ENCODE measurements at regions not wholly inside any gene's neighbourhood (a gene's known extent, or its start where the extent isn't known, plus 50 kb on each side); places are given as distances from the start of the nearest gene placed in this dataset.

DNA sequence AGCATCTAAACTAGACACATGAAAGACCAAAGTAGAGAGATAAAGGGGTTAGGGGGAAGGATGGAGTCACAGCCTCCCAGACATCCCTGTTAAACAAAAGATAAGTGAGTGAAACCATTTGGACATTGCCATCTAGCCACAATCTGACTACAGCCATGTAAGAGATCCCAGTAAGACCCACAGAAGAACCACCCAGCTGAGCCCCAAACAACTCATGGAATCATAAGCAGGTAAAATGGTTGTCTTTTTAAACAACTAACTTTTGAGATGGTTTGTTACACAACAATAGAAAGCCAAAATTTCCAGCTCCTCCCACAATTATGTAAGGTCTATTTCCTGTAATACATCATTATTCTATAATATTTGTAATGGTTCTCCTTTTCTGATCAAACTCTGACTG lies 437.5 kb downstream of the IGSF11 start:
- Mint-ChIP-seq H3K4me1 (ENCODE audit: low read depth) (no peaks in the 10 kb centered on the region), H3K27ac (no peak overlapping the region), H3K27me3 (no peaks in the 10 kb centered on the region), H3K9me3 (peaks cover 10% of the 10 kb centered on the region), H3K36me3 (ENCODE audit: low read depth) (no peaks in the 10 kb centered on the region), H3K4me3 (no peak overlapping the region)
- ATAC-seq (ENCODE audit: poor library complexity) (no peak), DNase-seq (no peak)
- no peak overlapping the region for H3K27ac ChIP-seq (ENCODE audit: low read depth in 1 of 2, low read length in 2 of 2)
- TF ChIP-seq, protein P1, sequence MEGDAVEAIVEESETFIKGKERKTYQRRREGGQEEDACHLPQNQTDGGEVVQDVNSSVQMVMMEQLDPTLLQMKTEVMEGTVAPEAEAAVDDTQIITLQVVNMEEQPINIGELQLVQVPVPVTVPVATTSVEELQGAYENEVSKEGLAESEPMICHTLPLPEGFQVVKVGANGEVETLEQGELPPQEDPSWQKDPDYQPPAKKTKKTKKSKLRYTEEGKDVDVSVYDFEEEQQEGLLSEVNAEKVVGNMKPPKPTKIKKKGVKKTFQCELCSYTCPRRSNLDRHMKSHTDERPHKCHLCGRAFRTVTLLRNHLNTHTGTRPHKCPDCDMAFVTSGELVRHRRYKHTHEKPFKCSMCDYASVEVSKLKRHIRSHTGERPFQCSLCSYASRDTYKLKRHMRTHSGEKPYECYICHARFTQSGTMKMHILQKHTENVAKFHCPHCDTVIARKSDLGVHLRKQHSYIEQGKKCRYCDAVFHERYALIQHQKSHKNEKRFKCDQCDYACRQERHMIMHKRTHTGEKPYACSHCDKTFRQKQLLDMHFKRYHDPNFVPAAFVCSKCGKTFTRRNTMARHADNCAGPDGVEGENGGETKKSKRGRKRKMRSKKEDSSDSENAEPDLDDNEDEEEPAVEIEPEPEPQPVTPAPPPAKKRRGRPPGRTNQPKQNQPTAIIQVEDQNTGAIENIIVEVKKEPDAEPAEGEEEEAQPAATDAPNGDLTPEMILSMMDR (IDR thresholded peaks at IDR 0.05), result no peak
- no peak overlapping the region for H3K4me3 ChIP-seq (ENCODE audit: low read length)
- H3K27me3 ChIP-seq (ENCODE audit: control insufficient read depth in 1 of 2, insufficient read depth in 2 of 2, low read length in 2 of 2), result no peaks in the 10 kb centered on the region
- intact Hi-C loops (cut with DNase I, micrococcal nuclease), result no loop called here
- H3K4me1 ChIP-seq (ENCODE audit: insufficient read depth, low read length), result no peaks in the 10 kb centered on the region
- ChIA-PET CTCF (no interaction called here), POLR2A (no interaction called here)
- no peaks in the 10 kb centered on the region for H3K9me3 ChIP-seq (ENCODE audit: control insufficient read depth in 1 of 2, insufficient read depth in 1 of 2, low read length in 2 of 2)
- H3K36me3 ChIP-seq (ENCODE audit: insufficient read depth, low read length), result no peaks in the 10 kb centered on the region

GRCh38 chr3:118607915-118608820 lies 426.5 kb downstream of the IGSF11 start:
- Histone ChIP-seq H3K4me1 (ENCODE audit: insufficient read depth, low read length) (no peaks in the 10 kb centered on the region), H3K27ac (ENCODE audit: low read depth in 1 of 2, low read length in 2 of 2) (no peak overlapping the region), H3K9me3 (ENCODE audit: control insufficient read depth in 1 of 2, insufficient read depth in 1 of 2, low read length in 2 of 2) (peaks cover 0 to 7% of the 10 kb centered on the region in 2 experiments), H3K27me3 (ENCODE audit: control insufficient read depth in 1 of 2, insufficient read depth in 2 of 2, low read length in 2 of 2) (no peaks in the 10 kb centered on the region), H3K36me3 (ENCODE audit: insufficient read depth, low read length) (no peaks in the 10 kb centered on the region), H3K4me3 (ENCODE audit: low read length) (no peak overlapping the region)
- no peak for DNase-seq
- ChIA-PET POLR2A (no interaction called here), CTCF (no interaction called here)
- peaks cover 12% of the 10 kb centered on the region for H3K9me3 Mint-ChIP-seq
- intact Hi-C loops (cut with DNase I, micrococcal nuclease), result no loop called here
- no peak overlapping the region for H3K4me3 Mint-ChIP-seq
- TF ChIP-seq, protein P1 (IDR thresholded peaks at IDR 0.05), result no peak
- H3K27me3 Mint-ChIP-seq, result no peaks in the 10 kb centered on the region
- no peak overlapping the region for H3K27ac Mint-ChIP-seq
- no peaks in the 10 kb centered on the region for H3K36me3 Mint-ChIP-seq (ENCODE audit: low read depth)
- ATAC-seq (ENCODE audit: poor library complexity), result no peak
- no peaks in the 10 kb centered on the region for H3K4me1 Mint-ChIP-seq (ENCODE audit: low read depth)

GRCh38 chr3:118618247-118619040 lies 416.2 kb downstream of the IGSF11 start:
- no peaks in the 10 kb centered on the region for H3K9me3 ChIP-seq (ENCODE audit: control insufficient read depth in 1 of 2, insufficient read depth in 1 of 2, low read length in 2 of 2)
- ChIA-PET CTCF (no interaction called here), POLR2A (no interaction called here)
- intact Hi-C loops (cut with DNase I, micrococcal nuclease), result no loop called here
- no peaks in the 10 kb centered on the region for H3K36me3 ChIP-seq (ENCODE audit: insufficient read depth, low read length)
- DNase-seq (no peak), ATAC-seq (ENCODE audit: poor library complexity) (no peak)
- TF ChIP-seq, protein P1 (IDR thresholded peaks at IDR 0.05), result no peak
- Mint-ChIP-seq H3K36me3 (ENCODE audit: low read depth) (no peaks in the 10 kb centered on the region), H3K4me3 (no peak overlapping the region), H3K27ac (no peak overlapping the region), H3K9me3 (peaks cover 1% of the 10 kb centered on the region), H3K4me1 (ENCODE audit: low read depth) (no peaks in the 10 kb centered on the region), H3K27me3 (no peaks in the 10 kb centered on the region)
- no peaks in the 10 kb centered on the region for H3K27me3 ChIP-seq (ENCODE audit: control insufficient read depth in 1 of 2, insufficient read depth in 2 of 2, low read length in 2 of 2)
- no peak overlapping the region for H3K4me3 ChIP-seq (ENCODE audit: low read length)
- no peak overlapping the region for H3K27ac ChIP-seq (ENCODE audit: low read depth in 1 of 2, low read length in 2 of 2)
- no peaks in the 10 kb centered on the region for H3K4me1 ChIP-seq (ENCODE audit: insufficient read depth, low read length)

Data from CD4-positive, alpha-beta T cell (primary cell).